ENCODE measurements at regions not wholly inside any gene's neighbourhood (a gene's known extent, or its start where the extent isn't known, plus 50 kb on each side); places are given as distances from the start of the nearest gene placed in this dataset.

GRCh38 chr20:11387189-11387754 is 530.4 kb upstream of the BTBD3 start:
- Histone ChIP-seq H3K9ac (ENCODE audit: low read length) (no peak overlapping the region), H3K79me2 (ENCODE audit: low read length) (no peaks in the 10 kb centered on the region), H4K20me1 (ENCODE audit: insufficient read depth, low read length) (no peaks in the 10 kb centered on the region), H3K4me3 (ENCODE audit: low read length) (no peak overlapping the region), H3K36me3 (replicated peaks; ENCODE audit: low read depth, low read length) (no peaks in the 10 kb centered on the region), H3K27me3 (ENCODE audit: low read depth, low read length) (no peaks in the 10 kb centered on the region), H3K4me2 (ENCODE audit: low read length) (no peak overlapping the region), H3K4me1 (ENCODE audit: low read length) (no peaks in the 10 kb centered on the region), H3K9me3 (ENCODE audit: insufficient read depth, low read length) (no peaks in the 10 kb centered on the region), H2AFZ (ENCODE audit: low read depth, low read length) (no peak overlapping the region), H3K27ac (ENCODE audit: low read length) (no peak overlapping the region)
- no peak for TF ChIP-seq EZH2phosphoT487 (IDR thresholded peaks at IDR 0.05; ENCODE audit: low read depth)
- no peak for TF ChIP-seq CTCF (IDR thresholded peaks at IDR 0.05; ENCODE audit: low read depth, low read length)

- Histone ChIP-seq H3K4me3 (ENCODE audit: low read length) (no peak overlapping the region), H3K9me3 (ENCODE audit: insufficient read depth, low read length) (no peaks in the 10 kb centered on the region), H3K79me2 (ENCODE audit: low read length) (no peaks in the 10 kb centered on the region), H2AFZ (ENCODE audit: low read depth, low read length) (no peak overlapping the region), H3K4me1 (ENCODE audit: low read length) (no peaks in the 10 kb centered on the region), H4K20me1 (ENCODE audit: insufficient read depth, low read length) (no peaks in the 10 kb centered on the region), H3K36me3 (replicated peaks; ENCODE audit: low read depth, low read length) (no peaks in the 10 kb centered on the region), H3K4me2 (ENCODE audit: low read length) (no peak overlapping the region), H3K27ac (ENCODE audit: low read length) (no peak overlapping the region), H3K27me3 (ENCODE audit: low read depth, low read length) (no peaks in the 10 kb centered on the region), H3K9ac (ENCODE audit: low read length) (no peak overlapping the region)
- TF ChIP-seq CTCF (IDR thresholded peaks at IDR 0.05; ENCODE audit: low read depth, low read length) (no peak), EZH2phosphoT487 (IDR thresholded peaks at IDR 0.05; ENCODE audit: low read depth) (no peak)
These were observed 528.5 kb upstream of the BTBD3 start for GRCh38 chr20:11389186-11389585.

- no peak for TF ChIP-seq EZH2phosphoT487 (IDR thresholded peaks at IDR 0.05; ENCODE audit: low read depth)
- no peak for TF ChIP-seq CTCF (IDR thresholded peaks at IDR 0.05; ENCODE audit: low read depth, low read length)
- H3K4me1 ChIP-seq (ENCODE audit: low read length) = no peaks in the 10 kb centered on the region
- no peak overlapping the region for H3K9ac ChIP-seq (ENCODE audit: low read length)
- H3K4me3 ChIP-seq (ENCODE audit: low read length) = no peak overlapping the region
- no peak overlapping the region for H3K4me2 ChIP-seq (ENCODE audit: low read length)
- H3K27ac ChIP-seq (ENCODE audit: low read length) = no peak overlapping the region
- no peaks in the 10 kb centered on the region for H3K9me3 ChIP-seq (ENCODE audit: insufficient read depth, low read length)
- H3K79me2 ChIP-seq (ENCODE audit: low read length) = no peaks in the 10 kb centered on the region
- no peaks in the 10 kb centered on the region for H3K36me3 ChIP-seq (replicated peaks; ENCODE audit: low read depth, low read length)
- H2AFZ ChIP-seq (ENCODE audit: low read depth, low read length) = no peak overlapping the region
- H3K27me3 ChIP-seq (ENCODE audit: low read depth, low read length) = no peaks in the 10 kb centered on the region
- no peaks in the 10 kb centered on the region for H4K20me1 ChIP-seq (ENCODE audit: insufficient read depth, low read length)
These were observed 526.1 kb upstream of the BTBD3 start for GRCh38 chr20:11391591-11391990.

GRCh38 chr20:11394145-11394833 is 523.4 kb upstream of the BTBD3 start:
- Histone ChIP-seq H4K20me1 (ENCODE audit: insufficient read depth, low read length) (no peaks in the 10 kb centered on the region), H3K27me3 (ENCODE audit: low read depth, low read length) (no peaks in the 10 kb centered on the region), H3K27ac (ENCODE audit: low read length) (no peak overlapping the region), H3K9ac (ENCODE audit: low read length) (no peak overlapping the region), H3K36me3 (replicated peaks; ENCODE audit: low read depth, low read length) (no peaks in the 10 kb centered on the region), H3K4me2 (ENCODE audit: low read length) (no peak overlapping the region), H3K79me2 (ENCODE audit: low read length) (no peaks in the 10 kb centered on the region), H3K9me3 (ENCODE audit: insufficient read depth, low read length) (no peaks in the 10 kb centered on the region), H2AFZ (ENCODE audit: low read depth, low read length) (no peak overlapping the region), H3K4me3 (ENCODE audit: low read length) (no peak overlapping the region), H3K4me1 (ENCODE audit: low read length) (no peaks in the 10 kb centered on the region)
- no peak for TF ChIP-seq CTCF (IDR thresholded peaks at IDR 0.05; ENCODE audit: low read depth, low read length)
- no peak for TF ChIP-seq EZH2phosphoT487 (IDR thresholded peaks at IDR 0.05; ENCODE audit: low read depth)

Measured in OCI-LY3 (cell line).